ENCODE measurements at regions not wholly inside any gene's neighbourhood (a gene's known extent, or its start where the extent isn't known, plus 50 kb on each side); places are given as distances from the start of the nearest gene placed in this dataset.

GRCh38 chr4:18401425-18401824 lies 379.9 kb upstream of the LCORL start:
- ATAC-seq (no peak), DNase-seq (no peak)
- H3K4me1 ChIP-seq: peaks cover 12% of the 10 kb centered on the region
- 56 to 68% methylated on average over 2 of the region's 2 CpGs for WGBS, 2 donors
- H3K36me3 ChIP-seq (replicated peaks in 1 of 2; ENCODE audit: insufficient read depth in 1 of 2, low read depth in 2 of 2): no peaks in the 10 kb centered on the region
- TF ChIP-seq CTCF (IDR thresholded peaks at IDR 0.05) (no peak), POLR2A (IDR thresholded peaks at IDR 0.05) (no peak)
- H3K27ac ChIP-seq: no peak overlapping the region
- H3K27me3 ChIP-seq: no peaks in the 10 kb centered on the region
- intact Hi-C loops (cut with DNase I): no loop called here
- no peaks in the 10 kb centered on the region for H3K9me3 ChIP-seq
- H3K4me3 ChIP-seq: no peak overlapping the region

- no peak for TF ChIP-seq POLR2A (IDR thresholded peaks at IDR 0.05)
- TF ChIP-seq CTCF (IDR thresholded peaks at IDR 0.05): no peak
- no peaks in the 10 kb centered on the region for H3K27me3 ChIP-seq
- ATAC-seq (no peak), DNase-seq (no peak)
- no peaks in the 10 kb centered on the region for H3K4me1 ChIP-seq
- no peaks in the 10 kb centered on the region for H3K9me3 ChIP-seq
- H3K4me3 ChIP-seq: no peak overlapping the region
- no peaks in the 10 kb centered on the region for H3K36me3 ChIP-seq (replicated peaks in 1 of 2; ENCODE audit: insufficient read depth in 1 of 2, low read depth in 2 of 2)
- no peak overlapping the region for H3K27ac ChIP-seq
- WGBS, 2 donors: 41 to 42% methylated on average over 5 of the region's 5 CpGs
- intact Hi-C loops (cut with DNase I): no loop called here
Measured at GRCh38 chr4:18398661-18399060, 377.1 kb upstream of the LCORL start.

GRCh38 chr4:18397681-18398390 lies 376.3 kb upstream of the LCORL start:
- ATAC-seq: no peak
- DNase-seq: no peak
- Histone ChIP-seq H3K27ac (no peak overlapping the region), H3K27me3 (no peaks in the 10 kb centered on the region), H3K36me3 (replicated peaks in 1 of 2; ENCODE audit: insufficient read depth in 1 of 2, low read depth in 2 of 2) (no peaks in the 10 kb centered on the region), H3K4me3 (no peak overlapping the region), H3K9me3 (no peaks in the 10 kb centered on the region), H3K4me1 (no peaks in the 10 kb centered on the region)
- whole genome bisulfite sequencing, 2 donors: 16 to 30% methylated on average over 5 of the region's 5 CpGs
- no peak for TF ChIP-seq POLR2A (IDR thresholded peaks at IDR 0.05)
- intact Hi-C loops (cut with DNase I): no loop called here

- Histone ChIP-seq H3K4me3 (no peak overlapping the region), H3K36me3 (replicated peaks in 1 of 2; ENCODE audit: insufficient read depth in 1 of 2, low read depth in 2 of 2) (no peaks in the 10 kb centered on the region), H3K4me1 (no peaks in the 10 kb centered on the region), H3K27me3 (no peaks in the 10 kb centered on the region), H3K9me3 (no peaks in the 10 kb centered on the region), H3K27ac (no peak overlapping the region)
- ATAC-seq (no peak), DNase-seq (no peak)
- intact Hi-C loops (cut with DNase I): no loop called here
- TF ChIP-seq CTCF (IDR thresholded peaks at IDR 0.05): no peak
- TF ChIP-seq POLR2A (IDR thresholded peaks at IDR 0.05): no peak
- 83 to 88% methylated on average over 1 of the region's 1 CpG for WGBS, 2 donors
Measured at GRCh38 chr4:18394656-18395055, 373.1 kb upstream of the LCORL start.

GRCh38 chr4:18391354-18391728 lies 369.8 kb upstream of the LCORL start:
- Histone ChIP-seq H3K4me3 (no peak overlapping the region), H3K36me3 (replicated peaks in 1 of 2; ENCODE audit: insufficient read depth in 1 of 2, low read depth in 2 of 2) (no peaks in the 10 kb centered on the region), H3K27ac (no peak overlapping the region), H3K4me1 (no peaks in the 10 kb centered on the region), H3K27me3 (no peaks in the 10 kb centered on the region), H3K9me3 (no peaks in the 10 kb centered on the region)
- no peak for DNase-seq
- ATAC-seq: no peak
- TF ChIP-seq CTCF (IDR thresholded peaks at IDR 0.05): no peak
- TF ChIP-seq POLR2A (IDR thresholded peaks at IDR 0.05): no peak
- 52 to 61% methylated on average over 1 of the region's 1 CpG for WGBS, 2 donors
- intact Hi-C loops (cut with DNase I): no loop called here
